Fibroblast of lung (primary cell): ENCODE measurements at regions not wholly inside any gene's neighbourhood (a gene's known extent, or its start where the extent isn't known, plus 50 kb on each side); places are given as distances from the start of the nearest gene placed in this dataset.

Experiments used
- EZH2 ChIP-seq: IDR thresholded peaks from 2 replicates; pipeline ENCODE4 v1.5.1; 2012; ENCODE audit warnings: low read length, control low read depth, mild to moderate bottlenecking; ENCODE audit errors: missing control alignments
- TF ChIP-seq, protein P1 (sequence below), 2 donors: IDR thresholded peaks in 1 of 2; conservative IDR thresholded peaks in 1 of 2; 1 replicate in 1 of 2; 2 replicates in 1 of 2; pipeline ENCODE4 v1.5.1; 2011 to 2012; ENCODE audit warnings: low read length in 2 of 2, control low read depth in 1 of 2, inconsistent platforms in 1 of 2, low read depth in 1 of 2, mild to moderate bottlenecking in 1 of 2

DNA sequence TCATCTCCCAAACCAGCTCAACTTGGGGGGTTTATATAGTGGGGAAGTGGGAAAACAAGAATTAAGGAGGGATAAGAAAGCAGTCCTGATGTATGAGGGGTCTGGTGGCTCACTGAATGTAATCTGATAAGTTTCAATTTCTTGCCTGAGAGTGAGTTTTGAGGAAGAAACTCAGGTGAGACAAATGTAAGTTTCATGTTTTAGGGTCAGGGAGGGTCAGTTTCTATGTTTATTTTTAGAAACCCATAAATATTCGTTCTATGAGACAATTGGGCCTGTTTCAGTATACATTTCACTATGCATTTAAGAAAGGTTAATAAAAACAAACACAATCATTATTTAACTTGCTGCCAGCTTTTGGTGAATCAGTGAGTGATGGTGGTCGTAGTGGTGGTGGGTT lies 128.0 kb upstream of the MBL2 start:
- TF ChIP-seq, protein P1, sequence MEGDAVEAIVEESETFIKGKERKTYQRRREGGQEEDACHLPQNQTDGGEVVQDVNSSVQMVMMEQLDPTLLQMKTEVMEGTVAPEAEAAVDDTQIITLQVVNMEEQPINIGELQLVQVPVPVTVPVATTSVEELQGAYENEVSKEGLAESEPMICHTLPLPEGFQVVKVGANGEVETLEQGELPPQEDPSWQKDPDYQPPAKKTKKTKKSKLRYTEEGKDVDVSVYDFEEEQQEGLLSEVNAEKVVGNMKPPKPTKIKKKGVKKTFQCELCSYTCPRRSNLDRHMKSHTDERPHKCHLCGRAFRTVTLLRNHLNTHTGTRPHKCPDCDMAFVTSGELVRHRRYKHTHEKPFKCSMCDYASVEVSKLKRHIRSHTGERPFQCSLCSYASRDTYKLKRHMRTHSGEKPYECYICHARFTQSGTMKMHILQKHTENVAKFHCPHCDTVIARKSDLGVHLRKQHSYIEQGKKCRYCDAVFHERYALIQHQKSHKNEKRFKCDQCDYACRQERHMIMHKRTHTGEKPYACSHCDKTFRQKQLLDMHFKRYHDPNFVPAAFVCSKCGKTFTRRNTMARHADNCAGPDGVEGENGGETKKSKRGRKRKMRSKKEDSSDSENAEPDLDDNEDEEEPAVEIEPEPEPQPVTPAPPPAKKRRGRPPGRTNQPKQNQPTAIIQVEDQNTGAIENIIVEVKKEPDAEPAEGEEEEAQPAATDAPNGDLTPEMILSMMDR (conservative IDR thresholded peaks at IDR 0.05 in 1 of 2, IDR thresholded peaks at IDR 0.05 in 1 of 2; ENCODE audit: low read depth in 1 of 2, low read length in 2 of 2), result no peak
- no peak for TF ChIP-seq EZH2
